DMS153 treated with DMSO at 0.1 percent for 48 hours (cell line): ENCODE measurements at regions not wholly inside any gene's neighbourhood (a gene's known extent, or its start where the extent isn't known, plus 50 kb on each side); places are given as distances from the start of the nearest gene placed in this dataset.
"Not testable (repeated sequence)": the region's sequence is repeated elsewhere in the genome, so short reads cannot be mapped to it uniquely, and the experiment has no call there.

ENCODE experiments used
- DNase-seq: peaks from one replicate; lab custom pipeline; 2025; ENCODE audit not compliant: unreplicated experiment; lab: John Stamatoyannopoulos, UW

DNA sequence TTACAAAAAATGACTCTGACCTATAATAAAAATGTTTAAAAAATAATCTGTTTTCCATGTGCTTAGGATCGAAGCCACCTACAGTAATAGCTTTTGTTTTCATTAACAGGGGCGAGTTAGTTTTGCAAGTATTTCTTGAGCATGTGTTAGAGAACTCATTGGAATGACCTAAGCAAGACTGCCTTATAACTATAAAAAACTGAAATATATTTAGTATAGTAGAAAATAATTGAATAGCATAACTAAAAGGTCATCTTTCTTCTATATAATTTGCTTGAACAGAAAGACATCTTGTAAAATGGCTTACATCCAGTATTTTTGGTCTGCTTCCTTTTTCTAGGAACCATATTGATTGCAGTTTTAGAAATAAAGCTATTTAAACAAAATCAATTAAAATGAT lies 241.5 kb upstream of the NRIP1 start:
- DNase-seq: no peak

- no peak for DNase-seq
These were observed 243.5 kb upstream of the NRIP1 start for GRCh38 chr21:15308333-15308732.

DNA sequence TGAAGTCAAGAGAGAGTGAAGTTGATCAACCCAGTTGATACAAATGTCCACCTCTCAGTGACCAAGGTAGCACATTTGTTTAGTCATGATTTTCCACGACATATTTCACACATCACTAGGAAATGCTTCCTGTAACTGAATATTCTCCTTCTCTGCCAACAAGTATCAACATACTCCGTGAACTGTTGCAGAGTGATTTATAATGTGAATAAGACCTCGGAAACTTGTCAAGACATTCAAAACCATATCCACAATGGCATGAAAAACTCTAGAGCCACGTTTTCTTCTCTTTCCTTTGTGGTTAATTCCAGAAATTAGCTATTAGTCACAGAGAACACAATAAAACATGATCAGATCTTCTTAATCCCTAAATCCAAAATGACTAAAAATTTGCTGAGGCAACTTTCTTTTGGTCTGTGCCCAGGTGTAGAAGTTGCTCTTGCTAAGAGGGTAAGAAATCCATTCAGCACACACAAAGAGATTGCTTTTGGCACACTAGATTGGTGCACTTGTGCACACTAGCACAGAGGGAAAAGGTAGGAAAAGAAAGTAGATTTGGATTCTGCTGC lies 244.3 kb upstream of the NRIP1 start:
- DNase-seq: no peak

DNA sequence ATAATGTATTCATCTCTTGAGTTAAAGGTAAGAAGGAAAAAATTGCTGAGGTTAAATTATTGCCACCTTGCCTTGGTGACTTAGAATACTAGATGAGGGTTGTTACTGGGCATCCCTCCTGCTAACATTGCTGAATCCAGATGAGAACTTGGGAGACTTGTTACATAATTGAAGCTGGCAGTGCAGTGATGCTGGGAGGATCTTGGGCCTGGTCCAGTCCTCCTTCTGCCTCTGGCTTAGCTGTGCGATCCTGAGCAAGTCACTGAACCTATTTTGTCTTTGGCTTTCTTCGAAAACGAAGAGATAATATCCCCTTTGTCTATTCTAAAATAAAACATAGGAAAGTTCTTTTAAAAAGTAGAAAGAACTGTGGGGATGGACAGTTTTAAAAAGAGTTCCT lies 244.9 kb upstream of the NRIP1 start:
- no peak for DNase-seq

- DNase-seq: no peak
These were observed 246.7 kb upstream of the NRIP1 start for GRCh38 chr21:15311510-15311909.

DNA sequence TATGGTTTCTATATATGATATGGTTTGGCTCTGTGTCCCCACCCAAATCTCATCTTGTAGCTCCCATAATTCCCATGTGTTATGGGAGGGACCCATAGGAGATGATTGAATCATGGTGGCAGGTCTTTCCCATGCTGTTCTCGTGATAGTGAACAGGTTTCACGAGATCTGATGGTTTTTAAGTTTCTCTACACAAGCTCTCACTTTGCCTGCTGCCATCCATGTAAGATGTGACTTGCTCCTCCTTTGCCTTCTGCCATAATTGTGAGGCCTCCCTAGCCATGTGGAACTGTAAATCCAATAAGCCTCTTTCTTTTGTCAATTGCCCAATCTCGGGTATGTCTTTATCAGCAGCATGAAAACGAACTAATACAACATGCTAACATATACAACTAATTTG lies 252.2 kb upstream of the NRIP1 start:
- not testable (repeated sequence) for DNase-seq

DNA sequence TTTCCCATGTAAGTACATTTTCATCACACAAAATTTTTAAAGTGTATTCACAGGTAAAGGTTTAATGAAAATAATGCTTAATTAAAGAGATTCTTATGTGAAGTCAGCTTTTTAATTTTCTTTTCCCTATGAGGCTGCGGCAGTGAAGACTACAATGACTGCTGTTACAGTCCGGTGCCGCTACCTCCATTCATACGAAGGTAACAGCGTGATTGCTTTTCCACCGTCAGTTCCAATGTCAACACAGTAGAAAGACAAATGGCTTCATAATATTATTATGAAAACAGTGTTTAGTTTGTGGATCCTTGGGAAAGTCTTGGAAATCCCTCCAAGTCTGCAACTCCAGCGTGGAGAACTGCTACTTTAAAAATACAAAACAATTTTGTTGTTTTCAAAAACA lies 254.9 kb upstream of the NRIP1 start:
- no peak for DNase-seq

DNA sequence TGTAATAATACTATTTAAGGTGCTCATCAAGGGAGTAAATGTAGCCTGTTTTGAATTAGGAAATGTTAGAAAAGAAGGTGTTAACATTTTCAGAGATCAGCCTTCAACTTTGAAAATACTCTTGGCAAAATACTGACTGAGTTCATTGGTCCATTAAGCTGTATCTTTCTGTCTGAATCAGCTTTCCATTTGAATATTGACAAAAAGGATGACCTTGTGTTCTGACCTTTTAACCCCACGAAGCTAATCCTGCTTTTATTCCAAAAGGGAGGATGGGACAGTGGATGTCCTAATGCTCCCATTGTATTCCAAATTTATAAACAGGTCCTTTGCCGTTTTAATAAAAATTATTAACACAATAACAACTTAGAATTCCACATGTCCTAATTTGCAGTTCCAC lies 259.7 kb upstream of the NRIP1 start:
- DNase-seq: no peak

DNA sequence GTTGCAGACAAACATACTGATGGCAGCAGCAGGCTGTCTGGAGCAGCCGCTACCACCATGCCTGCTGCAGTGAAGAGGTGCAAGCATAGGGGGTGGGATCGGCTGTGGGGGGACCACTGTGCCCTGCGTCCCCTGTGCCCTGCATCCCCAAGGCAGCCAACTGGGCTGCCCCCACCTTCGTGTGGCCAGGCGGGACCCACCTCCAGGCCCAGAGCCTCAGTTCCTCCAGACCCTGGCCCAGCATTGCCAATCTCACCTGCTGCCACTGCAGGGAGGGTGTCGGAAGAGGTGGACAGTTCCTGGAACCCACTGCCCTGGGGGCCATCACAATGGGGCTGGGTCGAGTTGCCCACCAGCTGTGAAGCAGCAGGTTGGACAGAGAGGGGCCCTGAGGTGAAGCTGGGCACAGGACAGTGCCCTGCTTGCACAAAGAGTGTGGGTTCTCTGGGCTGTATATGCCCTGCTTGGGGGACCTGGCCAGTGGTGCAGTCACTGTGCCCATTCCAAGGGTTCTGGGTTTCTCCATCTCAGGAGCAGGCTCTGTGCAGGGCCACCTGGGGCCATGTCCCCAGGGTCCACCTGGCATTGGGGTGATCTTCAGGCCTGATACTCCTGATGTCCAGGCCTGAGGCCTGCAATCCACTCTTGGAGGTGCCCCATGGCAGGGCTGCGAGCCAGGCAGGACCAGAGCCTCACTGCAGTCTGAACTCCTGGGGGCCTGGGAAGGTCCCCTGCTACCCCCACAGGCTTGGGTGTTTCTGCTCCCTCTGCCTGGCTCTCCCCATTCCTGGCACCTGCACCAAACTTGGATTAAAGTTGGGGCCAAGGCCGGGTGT lies 261.4 kb upstream of the NRIP1 start:
- DNase-seq: no peak

DNA sequence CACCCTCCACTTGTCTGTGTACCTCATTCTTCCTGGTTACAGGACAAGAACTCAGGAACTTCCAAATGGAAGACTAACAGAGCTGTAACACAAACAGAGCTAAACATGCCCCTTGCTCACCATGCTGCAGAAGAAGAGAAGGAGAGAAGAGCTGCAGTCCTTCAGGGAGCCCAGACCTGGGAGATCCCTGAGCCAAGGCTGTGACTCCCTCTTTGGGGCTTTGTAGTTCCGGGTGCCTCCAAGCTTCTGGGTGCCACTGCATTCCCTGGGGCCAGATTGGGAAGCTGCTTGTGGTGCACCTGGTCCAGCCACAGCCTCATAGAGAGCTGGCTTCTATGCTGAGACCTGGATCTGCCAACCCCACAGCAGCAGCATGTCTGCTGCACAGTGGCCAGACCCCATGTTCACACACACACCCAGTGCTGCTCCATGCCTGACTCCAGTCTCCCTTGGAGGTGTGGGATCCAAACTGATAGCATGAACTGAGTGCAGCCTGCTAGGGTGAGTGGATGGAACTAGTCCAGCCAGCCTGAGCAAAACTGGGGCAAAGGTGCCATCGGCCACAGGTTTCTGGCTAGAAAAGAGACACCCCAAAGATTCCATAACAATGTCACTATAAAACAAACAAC lies 263.0 kb upstream of the NRIP1 start:
- no peak for DNase-seq

GRCh38 chr21:15329191-15329590 lies 264.4 kb upstream of the NRIP1 start:
- DNase-seq: no peak

GRCh38 chr21:15330872-15331271 lies 266.1 kb upstream of the NRIP1 start:
- DNase-seq: no peak

- DNase-seq: no peak
These were observed 267.8 kb upstream of the NRIP1 start for GRCh38 chr21:15332572-15332971.

DNA sequence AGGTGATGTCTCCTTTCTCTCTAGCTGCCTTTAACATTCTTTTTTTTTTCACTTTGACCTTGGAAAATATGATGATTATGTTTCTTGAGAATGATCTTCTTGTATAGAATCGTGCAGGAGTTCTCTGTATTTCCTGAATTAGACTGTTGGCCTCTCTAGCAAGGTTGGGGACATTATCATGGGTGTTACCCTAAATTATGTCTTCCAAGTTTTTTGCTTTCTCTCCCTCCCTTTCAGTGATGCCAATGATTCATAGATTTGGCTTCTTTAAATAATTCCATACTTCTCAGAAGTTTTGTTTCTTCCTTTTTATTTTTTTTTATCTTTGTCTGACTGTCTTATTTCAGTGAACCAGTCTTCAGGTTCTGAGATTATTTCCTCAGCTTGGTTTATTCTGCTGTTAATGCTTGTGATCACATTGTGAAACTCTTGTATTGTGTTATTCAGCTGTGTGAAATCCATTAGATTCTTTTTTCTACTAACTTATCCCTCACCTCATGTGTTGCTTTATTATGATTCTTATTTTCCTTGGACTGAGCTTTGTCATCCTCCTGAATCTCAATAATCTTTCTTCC lies 268.4 kb upstream of the NRIP1 start:
- no peak for DNase-seq

DNA sequence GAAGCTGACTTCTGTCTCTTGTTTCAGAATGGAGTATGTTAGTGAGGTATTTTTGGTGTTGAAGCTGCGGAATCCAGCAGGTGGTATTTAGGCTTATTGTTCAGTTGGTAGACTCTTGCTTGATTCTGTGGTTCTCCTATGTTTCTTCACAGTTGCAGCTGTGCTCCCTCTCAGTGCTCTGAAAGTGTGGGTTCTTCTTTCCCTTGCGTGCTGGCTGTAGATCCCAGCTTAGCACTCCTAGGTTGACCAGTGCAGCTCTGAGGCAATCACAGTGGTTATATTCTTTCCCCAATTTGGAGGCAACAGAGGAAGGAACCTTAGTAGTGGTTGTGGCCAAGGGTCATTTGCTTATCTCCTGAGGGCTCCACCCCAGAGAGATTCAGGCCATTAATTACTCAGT lies 269.2 kb upstream of the NRIP1 start:
- DNase-seq: no peak

- DNase-seq: no peak
These were observed 278.3 kb upstream of the NRIP1 start for GRCh38 chr21:15343066-15343465.

- DNase-seq: no peak
These were observed 287.2 kb upstream of the NRIP1 start for GRCh38 chr21:15352009-15352408.

GRCh38 chr21:15353546-15353945 lies 288.7 kb upstream of the NRIP1 start:
- no peak for DNase-seq

- no peak for DNase-seq
These were observed 289.7 kb upstream of the NRIP1 start for GRCh38 chr21:15354516-15354915.

- DNase-seq: no peak
These were observed 290.3 kb upstream of the NRIP1 start for GRCh38 chr21:15355066-15355465.

DNA sequence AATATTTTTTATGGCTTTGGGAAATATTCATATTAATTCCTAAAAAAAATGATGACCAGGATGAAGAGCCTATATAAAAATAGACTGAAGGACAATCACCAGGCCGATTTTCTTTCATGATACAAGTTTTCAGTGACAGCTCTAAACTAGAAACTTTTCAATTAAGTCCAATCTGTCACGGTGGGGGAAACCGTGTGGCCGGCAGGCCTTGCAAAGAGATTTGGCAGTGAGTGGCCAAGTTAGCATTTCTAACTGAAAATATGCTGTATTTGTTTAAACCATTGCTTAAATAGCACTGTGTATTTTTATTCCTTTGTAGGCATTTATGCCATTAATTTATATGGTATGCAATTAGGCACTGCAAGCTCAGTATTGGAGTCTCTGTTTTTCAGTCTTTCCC lies 294.5 kb upstream of the NRIP1 start:
- no peak for DNase-seq

DNA sequence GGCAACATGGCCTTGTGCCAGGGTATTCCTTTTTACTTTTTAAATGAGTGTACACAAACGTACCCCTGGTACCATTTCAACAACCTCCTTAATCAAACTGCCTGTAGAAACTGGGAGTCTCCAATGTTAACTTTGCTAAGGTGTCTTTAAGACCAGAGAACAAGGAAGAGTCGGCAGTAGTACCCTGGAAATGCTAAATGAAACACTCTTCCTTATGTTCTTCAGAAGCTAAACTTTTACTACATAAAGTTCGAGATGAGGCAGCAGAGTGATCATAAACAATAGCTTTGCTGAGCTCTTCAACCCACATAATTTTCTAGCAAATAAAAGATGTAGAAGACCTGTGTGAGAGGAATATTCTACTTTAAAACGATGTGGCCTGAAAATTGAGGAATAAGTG lies 297.7 kb upstream of the NRIP1 start:
- DNase-seq: no peak
